OCI-LY7 (cell line): ENCODE measurements at regions not wholly inside any gene's neighbourhood (a gene's known extent, or its start where the extent isn't known, plus 50 kb on each side); places are given as distances from the start of the nearest gene placed in this dataset.

Experiments used
- BruUV-seq: library from RNA; stranded (reverse); fragments of 400-500 nt; replicated peaks from 2 replicates; lab custom pipeline; 2021; lab: Mats Ljungman, UMichigan
- CTCF ChIA-PET: fragments of 300-600 bp; sonication (Branson Sonifier 250); formaldehyde crosslinking; loops from one replicate; lab custom pipeline; 2022; ENCODE audit warnings: antibody characterized with exemption; ENCODE audit not compliant: unreplicated experiment; lab: Charles Lee
- POLR2A ChIA-PET: fragments of 300-600 bp; sonication (Branson Sonifier 250); formaldehyde crosslinking; loops from one replicate; lab custom pipeline; 2022; ENCODE audit warnings: antibody characterized with exemption; lab: Charles Lee
- DNase-seq: peaks from one replicate; pipeline ENCODE4 v3.0.0-alpha.2; 2015; ENCODE audit warnings: low spot score
- H2AFZ ChIP-seq: fragments of 200-600 bp; sonication (generic), shearing (Covaris generic); 2 replicates; pipeline ENCODE4 v1.6.1; 2014; ENCODE audit warnings: mild to moderate bottlenecking, antibody characterized with exemption, low read length, moderate library complexity
- H3K27ac ChIP-seq: fragments of 200-600 bp; sonication (generic); 2 replicates; pipeline ENCODE4 v1.5.1; 2014; ENCODE audit warnings: mixed run types, low read depth, mild to moderate bottlenecking, moderate library complexity, low read length, inconsistent platforms; ENCODE audit not compliant: poor library complexity, severe bottlenecking
- H3K36me3 ChIP-seq: fragments of 200-600 bp; sonication (generic); 2 replicates; pipeline ENCODE4 v1.6.1; 2014; ENCODE audit warnings: mild to moderate bottlenecking, antibody characterized with exemption, low read length, moderate library complexity, mixed read lengths; ENCODE audit not compliant: insufficient read depth
- H3K4me1 ChIP-seq: fragments of 200-600 bp; sonication (generic); 2 replicates; pipeline ENCODE4 v1.5.1; 2014; ENCODE audit warnings: mild to moderate bottlenecking, low read length; ENCODE audit not compliant: insufficient read depth, poor library complexity, severe bottlenecking
- H3K4me2 ChIP-seq: fragments of 200-600 bp; sonication (generic); 2 replicates; pipeline ENCODE4 v1.6.1; 2014; ENCODE audit warnings: mild to moderate bottlenecking, low read length
- H3K4me3 ChIP-seq: fragments of 200-600 bp; sonication (generic); 2 replicates; pipeline ENCODE4 v1.5.1; 2014; ENCODE audit warnings: mild to moderate bottlenecking, low read depth, low read length; ENCODE audit not compliant: poor library complexity, severe bottlenecking
- H3K79me2 ChIP-seq: fragments of 200-600 bp; sonication (generic); 2 replicates; pipeline ENCODE4 v1.6.1; 2016; ENCODE audit warnings: low read depth, mild to moderate bottlenecking, low read length, moderate library complexity, mixed read lengths; ENCODE audit not compliant: insufficient read depth
- H3K9me2 ChIP-seq: fragments of 200-600 bp; sonication (generic); 2 replicates; pipeline ENCODE4 v1.6.1; 2016; ENCODE audit warnings: mild to moderate bottlenecking, low read length, mixed read lengths; ENCODE audit not compliant: insufficient read depth
- H3K9me3 ChIP-seq: fragments of 200-600 bp; sonication (generic); 2 replicates; pipeline ENCODE4 v1.6.1; 2014; ENCODE audit warnings: mild to moderate bottlenecking, mixed run types, low read length, mixed read lengths
- H4K20me1 ChIP-seq: fragments of 200-600 bp; sonication (generic); 2 replicates; pipeline ENCODE4 v1.6.1; 2014; ENCODE audit warnings: mild to moderate bottlenecking, antibody characterized with exemption, low read length, moderate library complexity, mixed read lengths; ENCODE audit not compliant: insufficient read depth
- CTCF ChIP-seq: fragments of 200-600 bp; sonication (generic); conservative IDR thresholded peaks from 2 replicates; pipeline ENCODE4 v1.5.1; 2014; ENCODE audit warnings: mild to moderate bottlenecking, antibody characterized with exemption, low read length, moderate library complexity, mixed read lengths
- EZH2phosphoT487 ChIP-seq: fragments of 200-600 bp; sonication (generic); IDR thresholded peaks from 2 replicates; pipeline ENCODE4 v1.6.1; 2018; ENCODE audit warnings: low read depth, borderline replicate concordance, mild to moderate bottlenecking, mixed run types, antibody characterized with exemption, low read length, moderate library complexity, mixed read lengths
- intact Hi-C: fragments of 100-400 bp; cut with micrococcal nuclease; formaldehyde crosslinking; loops from one replicate; pipeline ENCODE4 v1.10.0; 2022; ENCODE audit not compliant: unreplicated experiment

GRCh38 chrY:8327708-8328354, 1009.4 kb upstream of the TSPY4 start:
- H3K36me3 ChIP-seq = no peaks in the 10 kb centered on the region
- no peak overlapping the region for H2AFZ ChIP-seq
- no peaks in the 10 kb centered on the region for H3K79me2 ChIP-seq
- no peaks in the 10 kb centered on the region for H3K9me2 ChIP-seq
- CTCF ChIA-PET = no interaction called here
- BruUV-seq = no TSS peak
- H3K9me3 ChIP-seq = no peaks in the 10 kb centered on the region
- H3K4me2 ChIP-seq = no peak overlapping the region
- TF ChIP-seq EZH2phosphoT487 (no peak), CTCF (no peak)
- intact Hi-C loops = no loop called here
- H3K27ac ChIP-seq = no peak overlapping the region
- no peak for DNase-seq
- H4K20me1 ChIP-seq = no peaks in the 10 kb centered on the region
- POLR2A ChIA-PET = no interaction called here
- H3K4me3 ChIP-seq = no peak overlapping the region
- no peaks in the 10 kb centered on the region for H3K4me1 ChIP-seq

- no peaks in the 10 kb centered on the region for H3K9me3 ChIP-seq
- intact Hi-C loops = no loop called here
- BruUV-seq = no TSS peak
- TF ChIP-seq EZH2phosphoT487 = no peak
- no peak for TF ChIP-seq CTCF
- H3K36me3 ChIP-seq = no peaks in the 10 kb centered on the region
- ChIA-PET CTCF (no interaction called here), POLR2A (no interaction called here)
- DNase-seq = no peak
- no peaks in the 10 kb centered on the region for H3K9me2 ChIP-seq
- H3K4me1 ChIP-seq = no peaks in the 10 kb centered on the region
- H4K20me1 ChIP-seq = no peaks in the 10 kb centered on the region
- H3K4me3 ChIP-seq = no peak overlapping the region
- no peak overlapping the region for H3K4me2 ChIP-seq
- H3K27ac ChIP-seq = no peak overlapping the region
- H3K79me2 ChIP-seq = no peaks in the 10 kb centered on the region
- no peak overlapping the region for H2AFZ ChIP-seq
Observed at GRCh38 chrY:8329431-8329830, 1007.8 kb upstream of the TSPY4 start.

GRCh38 chrY:8329929-8330328, 1007.3 kb upstream of the TSPY4 start:
- Histone ChIP-seq H3K4me3 (no peak overlapping the region), H3K4me1 (no peaks in the 10 kb centered on the region)
- BruUV-seq = no TSS peak

More at GRCh38 chrY:8329929-8330328, 1007.3 kb upstream of the TSPY4 start:
- H3K4me2 ChIP-seq = no peak overlapping the region
- TF ChIP-seq EZH2phosphoT487 (no peak), CTCF (no peak)
- intact Hi-C loops = no loop called here
- CTCF ChIA-PET = no interaction called here
- no peak overlapping the region for H2AFZ ChIP-seq
- no peaks in the 10 kb centered on the region for H4K20me1 ChIP-seq
- POLR2A ChIA-PET = no interaction called here
- no peaks in the 10 kb centered on the region for H3K36me3 ChIP-seq
- H3K9me3 ChIP-seq = no peaks in the 10 kb centered on the region
- no peaks in the 10 kb centered on the region for H3K79me2 ChIP-seq
- H3K9me2 ChIP-seq = no peaks in the 10 kb centered on the region
- H3K27ac ChIP-seq = no peak overlapping the region
- no peak for DNase-seq
